GM19463 (cell line): ENCODE measurements at regions not wholly inside any gene's neighbourhood (a gene's known extent, or its start where the extent isn't known, plus 50 kb on each side); places are given as distances from the start of the nearest gene placed in this dataset.

Experiments
- ATAC-seq: cut with Tn5 transposase; IDR thresholded peaks from one replicate; pipeline ENCODE4 v1.9.1; 2021; ENCODE audit warnings: mild to moderate bottlenecking, moderate library complexity; ENCODE audit not compliant: unreplicated experiment

DNA sequence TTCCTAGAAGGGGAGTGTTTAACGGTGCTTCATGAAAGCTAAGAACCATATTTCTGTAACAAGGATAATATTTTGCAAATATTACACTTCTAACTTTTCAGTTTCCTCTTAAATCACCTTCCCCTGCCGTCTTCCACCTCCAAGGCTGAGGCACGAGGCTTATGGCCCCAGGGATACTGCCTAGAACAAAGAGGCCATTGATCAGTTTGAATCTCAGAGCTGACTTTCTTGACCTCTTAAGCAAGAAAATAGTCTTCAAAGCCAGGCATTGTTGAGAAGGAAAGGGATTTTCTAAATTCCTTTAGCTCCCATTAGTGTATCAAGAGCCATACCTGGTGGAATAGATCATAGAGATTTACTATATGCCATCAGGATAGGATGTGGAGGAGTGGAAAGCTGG is 566.2 kb downstream of the BNC2 start:
- ATAC-seq = no peak

DNA sequence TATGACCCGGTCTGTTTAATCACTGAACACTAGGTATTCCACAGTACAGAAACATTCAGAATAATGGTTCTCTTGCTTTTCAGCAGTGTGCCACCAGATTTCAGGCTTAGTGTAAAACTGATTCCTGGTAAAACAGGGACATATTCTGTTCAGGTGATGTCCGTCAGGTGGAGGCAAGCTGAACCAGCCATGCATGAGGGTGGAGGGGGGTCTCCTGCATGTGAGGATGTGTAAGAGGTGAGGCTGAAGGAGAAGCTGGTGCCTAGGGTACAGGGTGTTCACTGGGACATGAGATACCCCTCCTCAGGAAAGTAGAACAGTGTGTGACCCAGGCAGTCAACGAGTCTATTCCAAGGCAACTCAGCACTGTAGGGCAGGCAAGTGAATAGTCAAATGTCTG is 563.9 kb downstream of the BNC2 start:
- ATAC-seq = no peak

DNA sequence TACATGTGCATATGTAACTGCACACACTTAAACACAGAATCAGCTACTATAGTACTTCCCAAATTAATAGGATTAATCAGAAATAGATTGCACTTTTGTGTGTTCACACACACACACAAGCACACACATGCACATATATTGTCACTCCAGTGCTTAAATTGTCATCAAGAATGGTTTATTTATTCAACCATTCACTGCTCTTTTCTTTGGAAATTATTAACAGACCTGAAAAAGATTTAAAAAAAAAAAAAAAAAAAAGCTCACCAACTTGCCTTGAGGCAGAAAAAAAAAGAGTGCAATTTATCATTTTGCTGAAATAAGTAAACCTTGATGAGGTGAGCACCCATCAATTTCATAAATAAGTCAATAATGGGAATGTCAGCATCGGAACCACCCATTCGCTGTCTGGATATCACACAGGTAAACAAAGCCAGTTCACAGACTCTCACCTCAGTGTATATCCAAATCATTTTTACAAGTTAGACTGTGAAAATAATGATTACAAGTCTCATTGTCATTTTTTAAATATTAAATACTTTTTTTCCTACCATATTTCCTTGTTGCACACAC is 562.8 kb downstream of the BNC2 start:
- no peak for ATAC-seq

DNA sequence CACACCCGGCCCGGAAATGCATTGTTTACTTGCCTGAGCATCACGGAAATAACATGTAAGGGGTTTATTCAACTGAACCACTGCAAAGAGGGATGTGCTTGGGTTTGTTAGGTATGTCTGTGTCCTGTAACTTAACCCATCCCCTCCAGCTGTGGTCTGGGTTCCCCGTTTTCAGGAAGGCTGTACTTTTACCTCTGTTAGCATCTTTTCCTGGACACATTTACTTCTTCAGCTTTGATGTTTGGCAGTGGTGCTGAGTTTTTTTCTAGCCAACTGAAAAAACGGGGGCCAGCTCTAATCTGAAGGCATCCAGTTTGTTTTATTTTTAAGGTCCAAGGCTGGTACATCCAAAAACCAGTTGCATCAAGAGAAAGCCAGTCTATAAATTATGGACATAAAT is 561.8 kb downstream of the BNC2 start:
- ATAC-seq = no peak

DNA sequence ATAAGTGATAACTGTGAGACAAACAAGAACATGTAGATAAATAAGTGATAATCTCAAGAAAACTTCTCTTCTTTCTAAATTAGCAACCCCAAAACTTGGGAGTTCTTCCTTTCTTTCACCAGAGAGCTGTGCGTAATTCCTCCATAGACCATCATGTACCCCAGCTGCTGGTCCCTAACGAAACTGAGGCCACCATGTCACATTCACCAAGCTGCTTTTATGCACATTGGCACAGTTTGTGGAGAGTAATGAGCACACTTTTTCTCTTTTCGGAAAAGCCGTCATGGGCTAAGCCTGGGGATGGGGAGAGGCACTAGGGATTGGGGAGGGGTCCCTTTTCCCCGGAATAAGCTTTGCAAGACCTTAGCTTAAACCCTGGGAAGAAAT is 561.4 kb downstream of the BNC2 start:
- ATAC-seq = no peak

DNA sequence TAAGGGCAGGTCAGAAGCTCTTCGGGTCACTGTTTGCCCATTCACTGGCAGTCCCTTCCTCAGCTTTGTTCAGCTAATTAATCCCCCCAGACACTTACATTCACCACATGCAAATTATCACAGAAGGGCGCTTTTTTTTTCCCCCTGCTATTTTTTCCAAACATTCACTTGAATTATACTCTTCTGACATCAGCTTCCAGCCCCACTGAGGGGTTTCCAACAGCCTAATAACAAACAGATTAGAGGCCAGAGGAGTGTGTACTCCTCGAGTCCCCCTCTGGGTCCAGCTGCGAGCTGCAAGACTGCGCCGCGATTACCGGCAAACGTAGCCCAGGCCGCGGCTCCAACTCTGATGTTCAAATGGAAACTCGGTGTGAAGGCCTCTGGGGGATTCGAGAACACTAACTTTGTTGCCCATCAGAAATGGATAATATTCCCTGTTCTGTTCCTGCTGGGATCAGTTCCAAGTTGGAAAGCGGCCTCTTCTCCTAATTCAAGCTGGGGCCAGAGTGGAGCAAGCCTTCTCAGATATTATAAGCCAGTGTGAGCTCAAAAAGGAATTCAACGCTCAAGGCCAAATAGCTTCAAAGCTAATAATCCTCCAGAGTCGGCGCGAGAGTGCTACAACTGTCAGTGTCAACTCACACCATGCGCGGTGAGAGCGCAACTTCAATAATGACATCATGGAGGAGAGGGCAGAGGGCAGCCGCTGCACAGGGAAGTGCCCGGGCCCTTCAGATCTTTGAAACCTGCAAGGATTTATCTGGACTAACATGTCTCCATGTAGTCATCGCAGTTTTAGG is 560.8 kb downstream of the BNC2 start:
- no peak for ATAC-seq

DNA sequence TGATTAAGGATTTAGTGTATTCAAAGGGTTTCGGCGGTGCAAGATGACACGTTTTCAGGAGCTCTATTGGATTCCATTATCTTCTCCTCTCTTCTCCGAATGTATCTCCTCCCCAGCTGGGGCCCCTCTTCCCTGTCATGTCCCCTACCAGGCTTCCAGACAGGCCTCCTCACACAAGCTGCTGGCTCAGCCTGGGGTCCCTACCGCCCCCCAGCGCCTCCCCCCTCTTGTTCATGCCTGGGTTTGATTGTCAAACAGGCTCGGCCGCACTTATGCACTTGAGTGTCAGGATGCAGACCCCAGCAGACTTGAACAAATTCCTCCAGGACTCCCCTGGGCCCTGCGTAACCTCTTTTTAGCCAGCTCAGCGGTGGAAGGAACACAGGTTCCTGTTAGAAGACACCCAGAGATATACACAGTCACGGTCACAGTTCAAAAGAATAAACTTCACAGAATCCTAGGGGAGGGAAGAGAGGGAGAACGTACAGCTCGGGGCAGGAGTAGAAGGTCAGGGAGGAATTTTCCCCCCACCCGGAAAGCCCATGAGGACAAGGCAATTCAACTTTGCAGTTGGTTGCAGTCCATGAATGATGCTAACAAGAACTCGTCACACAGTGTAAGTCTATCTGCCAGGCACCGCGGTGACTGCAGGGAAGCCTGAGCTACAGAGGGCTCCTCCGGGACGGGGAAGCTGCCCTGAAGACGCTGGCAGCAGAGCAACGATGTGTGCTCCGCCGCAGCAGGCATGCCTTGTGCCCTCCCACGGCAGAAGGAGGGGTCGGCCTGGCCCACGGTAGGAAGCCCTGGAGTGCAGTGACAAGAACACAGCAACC is 560.0 kb downstream of the BNC2 start:
- no peak for ATAC-seq

DNA sequence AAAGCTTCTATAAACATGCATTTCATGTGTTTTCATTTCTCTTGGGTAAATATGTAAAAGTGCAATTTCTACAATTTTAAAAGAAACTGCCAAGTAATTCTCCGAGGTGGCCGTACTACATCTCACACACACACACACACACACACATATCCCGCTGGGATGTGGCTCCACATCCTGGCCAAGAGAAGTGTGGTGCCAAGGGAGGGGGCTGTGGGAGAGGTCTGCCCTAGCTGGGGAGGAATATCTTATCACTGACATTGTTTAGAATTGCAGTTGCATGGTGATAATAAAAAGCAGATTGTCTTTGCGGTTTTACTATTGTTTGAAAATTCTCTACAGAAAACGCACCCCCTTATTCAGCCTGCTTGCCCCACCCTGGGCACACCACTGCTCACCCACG is 558.4 kb downstream of the BNC2 start:
- ATAC-seq = no peak

DNA sequence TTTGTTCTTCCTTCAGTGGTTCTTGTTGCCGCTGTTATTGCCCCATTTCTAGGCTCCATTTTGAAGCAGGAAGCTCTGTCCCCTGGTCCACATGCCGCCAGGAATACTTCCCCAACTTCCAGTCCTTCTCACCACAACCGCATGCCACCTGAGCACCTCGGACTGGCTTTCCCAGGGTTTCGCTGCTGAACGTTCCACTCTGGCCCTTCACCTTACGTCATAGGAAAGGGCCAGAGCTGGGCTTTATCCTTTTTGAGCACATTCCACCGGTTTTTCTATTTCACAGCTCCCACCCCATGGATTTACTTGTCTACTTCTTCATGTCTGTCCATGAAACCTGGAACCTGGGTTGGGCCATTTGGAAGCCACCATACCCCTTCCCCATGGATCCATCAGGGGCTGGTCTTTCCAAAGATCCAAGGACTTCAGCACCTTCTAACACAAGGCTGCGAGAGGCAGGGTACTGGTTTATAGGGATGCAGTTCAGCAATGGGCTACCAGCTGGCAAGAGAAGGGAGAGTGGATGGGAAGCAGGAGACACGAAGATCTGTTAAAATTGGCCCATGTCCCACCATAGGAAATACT is 557.4 kb downstream of the BNC2 start:
- no peak for ATAC-seq

DNA sequence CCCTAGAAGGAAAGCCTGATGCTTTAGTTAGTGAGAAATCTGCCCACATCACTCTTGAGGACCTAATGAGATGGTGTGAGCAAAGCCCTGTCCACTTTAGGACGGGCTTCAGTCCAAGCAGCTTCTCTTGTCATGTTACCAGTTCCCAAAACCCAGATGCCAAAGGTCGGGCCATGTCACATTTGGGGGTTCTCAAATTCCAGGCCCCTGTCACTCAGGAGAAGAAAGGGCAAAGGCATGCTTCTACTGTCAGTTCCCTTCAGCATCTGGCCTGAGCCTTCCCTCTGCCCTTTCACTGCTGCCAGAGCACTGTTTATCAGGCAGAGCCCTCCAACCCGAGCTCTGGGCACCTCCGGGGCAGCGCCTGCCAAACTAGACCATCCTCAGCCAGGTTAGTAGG is 556.0 kb downstream of the BNC2 start:
- ATAC-seq = no peak

DNA sequence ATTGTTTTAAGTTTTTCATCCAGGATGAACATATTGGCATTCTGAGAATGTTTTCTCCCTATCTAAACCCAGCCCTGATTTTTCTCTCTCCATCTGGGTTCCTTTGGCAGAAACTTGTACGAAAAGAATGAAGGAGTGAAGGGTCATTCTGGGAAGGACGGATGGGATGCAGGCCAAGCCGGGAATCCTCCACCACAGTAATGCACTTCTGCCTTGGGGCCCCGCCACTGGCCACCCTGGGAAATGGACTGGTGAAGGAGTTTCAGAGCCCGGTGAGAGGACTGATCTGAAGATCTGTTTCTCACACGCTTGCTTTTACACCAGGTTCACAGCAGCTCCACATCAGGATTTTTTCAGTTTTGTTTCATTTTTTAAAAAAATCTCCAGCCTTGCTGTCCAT is 554.8 kb downstream of the BNC2 start:
- no peak for ATAC-seq

DNA sequence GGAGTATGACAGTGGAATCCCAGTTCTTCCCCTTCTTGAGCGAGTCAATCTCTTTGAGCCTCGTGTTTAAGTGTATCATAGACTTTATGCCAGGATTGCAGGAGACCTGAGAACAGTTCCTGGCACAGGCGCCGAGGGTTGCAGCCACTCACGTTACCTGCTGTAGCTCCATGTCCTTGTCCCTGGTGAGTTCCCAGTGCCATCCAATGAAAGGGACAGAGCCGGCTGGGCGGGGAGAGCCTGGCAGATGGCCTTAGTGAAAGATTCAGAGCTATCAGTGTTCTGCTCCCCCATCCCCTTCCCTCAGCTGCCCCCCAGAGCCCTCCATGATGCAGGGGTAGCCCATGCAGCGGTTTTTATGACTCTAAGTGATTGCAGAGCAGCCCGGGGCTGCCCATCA is 554.0 kb downstream of the BNC2 start:
- ATAC-seq = no peak

DNA sequence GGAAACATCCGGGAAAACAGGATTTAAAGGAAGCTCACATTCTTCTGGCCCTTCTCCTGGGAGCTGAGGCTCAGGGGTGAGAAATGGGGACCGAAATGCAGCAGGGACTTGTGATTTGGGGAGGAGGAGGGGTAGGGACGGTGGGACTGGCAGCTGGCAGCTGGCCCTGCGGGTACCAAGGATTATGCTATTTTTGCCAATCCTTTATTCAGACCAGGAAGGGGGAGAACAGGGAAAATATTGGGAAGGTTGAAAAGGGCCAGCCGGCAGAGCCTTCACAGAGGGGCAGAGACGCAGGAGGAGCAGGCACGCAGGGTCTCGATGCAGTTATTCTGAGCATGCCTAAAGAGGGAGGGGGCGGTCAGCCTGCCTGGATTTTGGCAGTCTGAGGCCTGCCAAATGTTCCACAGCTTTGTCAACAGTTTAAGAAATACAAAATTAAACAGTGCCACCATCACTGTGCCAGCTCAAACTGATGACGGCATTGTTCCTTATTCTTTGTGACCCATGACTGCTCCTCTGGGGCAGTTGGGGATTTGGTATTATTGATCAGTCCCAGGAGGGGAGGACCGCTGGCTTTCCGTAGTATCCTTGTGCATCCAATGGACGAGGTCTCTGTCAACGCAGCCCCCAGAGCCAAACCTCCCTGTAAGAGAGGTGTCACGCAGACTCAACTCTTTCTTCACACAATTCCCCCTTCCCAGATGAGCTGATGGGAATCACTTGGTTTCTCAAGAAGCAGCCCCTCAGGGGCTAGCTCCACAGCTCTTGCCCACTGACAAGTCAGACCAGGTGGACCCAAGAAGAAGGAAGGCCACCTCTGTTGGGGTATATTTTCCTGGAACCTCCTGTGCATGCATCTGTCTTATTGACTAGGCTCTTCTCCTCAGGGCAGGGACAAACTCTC is 553.3 kb downstream of the BNC2 start:
- no peak for ATAC-seq

DNA sequence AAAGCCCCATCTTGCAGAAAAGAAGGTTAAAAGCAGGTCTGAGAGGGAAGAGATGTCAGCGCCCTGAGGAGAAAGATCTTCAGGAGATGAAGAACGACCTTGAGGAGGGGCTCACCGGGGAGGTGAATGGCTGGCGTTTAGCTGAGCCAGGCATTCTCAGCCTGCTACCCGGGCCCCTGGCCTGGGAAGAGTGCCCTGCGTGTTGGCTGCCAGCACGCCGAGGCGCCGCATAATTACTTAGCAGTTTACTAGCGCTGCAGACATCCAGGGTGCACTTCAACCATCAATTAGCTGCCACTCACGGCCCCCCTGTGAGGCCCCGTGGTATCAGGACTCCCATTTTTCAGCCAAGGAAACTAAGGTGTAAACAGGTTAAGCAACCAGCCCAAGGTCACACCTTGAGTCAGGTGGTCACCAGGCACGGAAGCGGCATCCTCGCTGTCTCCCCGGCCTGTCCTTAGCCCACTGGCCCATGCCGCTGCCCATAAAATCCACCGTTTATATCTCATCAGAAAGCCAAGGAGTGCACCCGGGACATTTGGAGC is 551.9 kb downstream of the BNC2 start:
- ATAC-seq = no peak

DNA sequence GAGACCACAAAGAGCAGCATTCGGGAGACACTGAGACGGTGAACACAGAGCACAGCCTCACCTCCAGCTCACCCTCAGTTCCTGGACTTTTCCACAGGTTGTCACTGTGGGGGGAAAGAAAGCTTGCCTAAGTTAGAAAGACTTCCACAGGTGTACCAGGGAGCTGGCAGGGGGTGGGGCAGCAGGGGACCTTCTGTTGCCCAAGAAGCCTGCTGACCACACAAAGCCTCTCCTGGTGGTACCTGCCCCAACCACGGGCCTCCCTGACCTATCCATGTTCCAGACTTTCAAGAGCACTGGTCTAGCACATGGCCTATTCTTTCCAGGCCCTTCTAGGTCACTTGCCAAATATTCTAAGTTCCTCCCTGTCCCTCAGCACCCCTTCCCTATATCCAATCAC is 550.8 kb downstream of the BNC2 start:
- no peak for ATAC-seq

DNA sequence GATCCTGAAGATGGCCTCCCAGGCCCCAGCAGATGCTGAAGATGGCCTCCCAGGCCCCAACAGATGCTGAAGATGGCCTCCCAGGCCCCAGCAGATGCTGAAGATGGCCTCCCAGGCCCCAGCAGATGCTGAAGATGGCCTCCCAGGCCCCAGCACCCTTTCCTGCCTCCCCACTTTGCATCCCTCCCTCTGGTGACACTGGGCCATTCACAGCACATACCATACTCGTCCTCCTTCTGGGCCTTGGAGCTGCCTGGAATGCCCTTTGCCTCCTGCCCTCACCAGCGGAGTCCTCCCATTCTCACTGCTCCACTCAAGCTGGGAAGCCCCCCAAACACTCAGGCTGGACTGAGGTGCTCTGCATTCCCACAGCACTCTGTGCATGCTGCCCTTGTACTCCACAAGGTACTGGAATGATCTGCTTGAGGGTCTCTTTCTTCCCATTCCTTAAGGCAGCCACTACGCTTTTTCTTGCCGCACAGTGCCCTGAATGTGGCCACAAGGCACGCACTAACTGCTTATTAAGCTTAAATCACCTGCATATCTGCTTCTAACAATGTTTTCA is 550.0 kb downstream of the BNC2 start:
- ATAC-seq = no peak

DNA sequence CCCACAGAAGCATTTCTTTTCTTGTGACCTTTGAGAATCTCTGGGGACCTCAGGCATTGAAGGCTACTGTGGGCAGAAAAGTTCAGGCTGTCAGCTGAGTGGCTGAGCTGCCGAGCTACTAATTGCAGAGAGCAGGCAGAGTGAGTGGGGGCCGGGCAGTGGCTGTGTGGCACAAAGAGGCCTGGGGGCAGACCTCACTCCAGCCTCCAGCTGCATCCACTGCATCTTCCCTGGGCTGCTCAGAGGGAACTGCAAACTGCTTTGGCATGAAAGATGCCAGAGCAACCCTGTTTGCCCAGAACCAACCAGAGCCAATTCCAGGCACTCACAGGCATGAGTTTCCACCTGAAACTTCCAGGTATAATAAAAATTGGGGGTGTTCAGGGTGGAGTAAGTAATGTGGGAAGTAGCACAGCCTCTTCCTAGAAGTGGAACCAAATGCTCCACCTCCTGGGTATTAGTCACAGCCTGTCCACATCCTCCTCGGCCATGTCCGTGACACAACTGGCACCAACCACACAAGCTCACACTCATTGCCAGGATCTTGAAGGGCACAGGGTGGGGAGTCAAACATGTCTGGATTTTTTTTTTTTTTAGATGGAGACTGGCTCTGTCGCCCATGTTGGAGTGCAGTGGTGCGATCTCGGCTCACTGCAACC is 548.9 kb downstream of the BNC2 start:
- no peak for ATAC-seq

DNA sequence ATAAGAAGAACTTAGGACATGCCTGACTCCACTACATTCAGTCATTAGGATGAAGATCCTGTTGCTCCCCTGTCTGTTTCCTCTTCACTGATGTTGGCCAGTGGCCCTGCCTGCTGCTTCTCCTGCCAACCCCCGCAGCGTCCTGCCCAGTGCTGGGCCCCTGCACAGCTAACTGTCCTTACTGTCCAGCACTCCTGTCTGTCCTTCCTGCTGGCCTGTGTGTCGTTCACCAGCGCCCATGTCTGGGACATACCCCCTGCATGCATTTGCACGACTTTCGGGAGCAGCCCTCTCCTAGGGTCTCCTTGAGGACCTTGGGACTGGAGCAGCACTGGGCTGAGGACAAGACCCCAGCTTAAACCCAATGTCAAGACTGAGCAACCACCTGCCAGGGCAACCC is 547.6 kb downstream of the BNC2 start:
- ATAC-seq = no peak

DNA sequence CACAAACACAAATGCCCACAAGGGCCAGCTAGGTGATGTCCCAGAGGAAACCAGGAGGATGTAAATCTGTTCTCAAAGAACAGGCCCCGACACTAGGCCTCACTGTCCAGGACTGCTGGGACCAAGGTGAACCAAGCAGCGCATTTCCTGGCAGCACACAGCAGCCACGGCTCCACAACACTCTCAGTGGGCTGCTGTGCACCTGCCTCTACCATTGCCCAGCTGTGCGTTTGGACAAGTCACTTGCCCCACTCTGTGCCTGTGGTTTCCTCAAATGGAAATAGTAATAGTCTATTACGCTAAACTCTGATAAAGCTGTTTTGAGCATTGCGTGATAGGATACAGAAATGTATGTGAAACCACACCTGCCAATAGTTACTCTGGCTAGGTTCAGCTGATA is 544.5 kb downstream of the BNC2 start:
- ATAC-seq = no peak

DNA sequence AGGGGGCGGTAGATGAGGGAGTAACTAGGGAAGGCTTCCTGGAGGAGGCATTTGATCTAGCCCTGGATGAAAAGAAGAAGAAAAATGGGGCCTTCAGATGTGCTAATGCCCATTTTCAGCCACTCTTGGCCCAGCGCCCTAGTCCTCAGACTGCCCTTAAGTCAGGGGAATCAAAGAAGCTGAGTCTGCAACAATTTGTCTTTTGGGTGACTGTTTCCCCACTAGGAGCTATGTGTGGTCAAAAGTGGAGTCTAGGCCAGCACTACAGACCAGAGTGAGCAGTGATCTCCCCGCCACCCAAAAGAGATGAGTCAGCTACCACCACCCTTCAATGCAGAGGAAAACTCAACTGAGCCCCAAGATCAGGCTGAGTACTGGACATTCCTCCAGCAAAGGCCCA is 542.1 kb downstream of the BNC2 start:
- no peak for ATAC-seq
